Suprapubic skin (tissue), 4 donors: ENCODE measurements at regions not wholly inside any gene's neighbourhood (a gene's known extent, or its start where the extent isn't known, plus 50 kb on each side); places are given as distances from the start of the nearest gene placed in this dataset.

Source experiments
- DNase-seq, 2 donors: peaks; one replicate each; pipeline ENCODE4 v3.0.0-alpha.2; 2019; ENCODE audit warnings: low spot score in 2 of 2
- H3K27ac ChIP-seq: fragments of 200-600 bp; sonication (generic); one replicate; pipeline ENCODE4 v1.5.1; 2019
- H3K27me3 ChIP-seq: fragments of 200-600 bp; sonication (generic); one replicate; pipeline ENCODE4 v1.5.1; 2019
- H3K36me3 ChIP-seq: fragments of 200-600 bp; sonication (generic); one replicate; pipeline ENCODE4 v1.5.1; 2019
- H3K4me1 ChIP-seq: fragments of 200-600 bp; sonication (generic); one replicate; pipeline ENCODE4 v1.5.1; 2019
- H3K4me3 ChIP-seq: fragments of 200-600 bp; sonication (generic); one replicate; pipeline ENCODE4 v1.5.1; 2019; ENCODE audit warnings: mild to moderate bottlenecking
- H3K9me3 ChIP-seq: fragments of 200-600 bp; sonication (generic); one replicate; pipeline ENCODE4 v1.5.1; 2019
- EP300 ChIP-seq: sonication (generic); formaldehyde crosslinking; IDR thresholded peaks from one replicate; pipeline ENCODE4 v1.6.1; 2017; ENCODE audit warnings: antibody characterized with exemption
- POLR2A ChIP-seq, 2 donors: fragments of 450-650 bp; IDR thresholded peaks; one replicate each; pipeline ENCODE4 v1.6.1; 2017; ENCODE audit warnings: antibody characterized with exemption in 2 of 2, mild to moderate bottlenecking in 2 of 2, moderate library complexity in 2 of 2
- POLR2AphosphoS5 ChIP-seq, 3 donors: sonication (generic); formaldehyde crosslinking; IDR thresholded peaks; one replicate each; pipeline ENCODE4 v1.6.1; 2017; ENCODE audit warnings: antibody characterized with exemption in 3 of 3
- WGBS: methylation state at CpG from one replicate; pipeline ENCODE4 v1.1.5; 2018; 5-methylcytosine and 5-hydroxymethylcytosine counted together
- TF ChIP-seq, protein P1 (sequence below), 2 donors: fragments of 200-600 bp in 1 of 2; fragments of 450-650 bp in 1 of 2; sonication (generic) in 1 of 2; IDR thresholded peaks; one replicate each; pipeline ENCODE4 v1.5.1; 2016 to 2019; ENCODE audit warnings: antibody characterized with exemption in 2 of 2, mild to moderate bottlenecking in 1 of 2, moderate library complexity in 1 of 2

DNA sequence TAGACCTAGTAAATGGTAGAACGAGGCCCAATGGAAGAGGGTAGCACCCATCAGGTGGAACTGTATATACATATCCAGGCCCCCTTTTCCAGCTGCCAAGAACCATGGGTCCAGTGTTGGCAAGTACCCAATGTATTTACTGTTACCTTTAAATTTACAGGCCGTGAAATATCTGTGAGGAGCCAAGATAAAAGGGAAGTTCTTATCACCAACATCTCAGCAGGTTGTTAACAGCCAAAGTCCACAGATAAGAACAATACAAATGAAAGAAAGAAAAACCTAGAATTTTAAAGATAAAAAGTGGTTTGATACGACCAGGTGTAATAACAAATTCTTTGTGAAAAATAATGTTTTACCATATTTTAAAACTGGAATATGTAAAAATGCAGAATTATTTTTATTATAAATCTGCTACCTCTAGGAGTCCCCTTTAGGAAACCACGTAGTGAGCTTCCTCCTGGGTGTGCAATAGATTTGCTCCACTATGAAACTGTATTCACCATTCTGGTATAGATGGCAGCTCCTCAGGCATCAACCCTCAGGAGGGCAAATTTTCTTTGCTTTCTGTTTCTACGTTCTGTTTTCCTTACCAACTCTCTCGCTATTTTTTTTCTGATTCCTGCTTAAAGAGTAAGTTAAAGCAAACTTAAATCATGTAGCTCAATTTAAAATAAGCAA lies 292.2 kb upstream of the SLC10A2 start:
- H3K27ac ChIP-seq, result no peak overlapping the region
- WGBS, result 67% methylated on average over 6 of the region's 6 CpGs
- TF ChIP-seq POLR2A (IDR thresholded peaks at IDR 0.05) (no peak), EP300 (no peak), POLR2AphosphoS5 (IDR thresholded peaks at IDR 0.05) (no peak)
- TF ChIP-seq, protein P1, sequence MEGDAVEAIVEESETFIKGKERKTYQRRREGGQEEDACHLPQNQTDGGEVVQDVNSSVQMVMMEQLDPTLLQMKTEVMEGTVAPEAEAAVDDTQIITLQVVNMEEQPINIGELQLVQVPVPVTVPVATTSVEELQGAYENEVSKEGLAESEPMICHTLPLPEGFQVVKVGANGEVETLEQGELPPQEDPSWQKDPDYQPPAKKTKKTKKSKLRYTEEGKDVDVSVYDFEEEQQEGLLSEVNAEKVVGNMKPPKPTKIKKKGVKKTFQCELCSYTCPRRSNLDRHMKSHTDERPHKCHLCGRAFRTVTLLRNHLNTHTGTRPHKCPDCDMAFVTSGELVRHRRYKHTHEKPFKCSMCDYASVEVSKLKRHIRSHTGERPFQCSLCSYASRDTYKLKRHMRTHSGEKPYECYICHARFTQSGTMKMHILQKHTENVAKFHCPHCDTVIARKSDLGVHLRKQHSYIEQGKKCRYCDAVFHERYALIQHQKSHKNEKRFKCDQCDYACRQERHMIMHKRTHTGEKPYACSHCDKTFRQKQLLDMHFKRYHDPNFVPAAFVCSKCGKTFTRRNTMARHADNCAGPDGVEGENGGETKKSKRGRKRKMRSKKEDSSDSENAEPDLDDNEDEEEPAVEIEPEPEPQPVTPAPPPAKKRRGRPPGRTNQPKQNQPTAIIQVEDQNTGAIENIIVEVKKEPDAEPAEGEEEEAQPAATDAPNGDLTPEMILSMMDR (IDR thresholded peaks at IDR 0.05), result no peak
- no peaks in the 10 kb centered on the region for H3K36me3 ChIP-seq
- DNase-seq, result no peak
- no peaks in the 10 kb centered on the region for H3K9me3 ChIP-seq
- H3K4me3 ChIP-seq, result no peak overlapping the region
- H3K4me1 ChIP-seq, result no peaks in the 10 kb centered on the region
- H3K27me3 ChIP-seq, result no peaks in the 10 kb centered on the region

DNA sequence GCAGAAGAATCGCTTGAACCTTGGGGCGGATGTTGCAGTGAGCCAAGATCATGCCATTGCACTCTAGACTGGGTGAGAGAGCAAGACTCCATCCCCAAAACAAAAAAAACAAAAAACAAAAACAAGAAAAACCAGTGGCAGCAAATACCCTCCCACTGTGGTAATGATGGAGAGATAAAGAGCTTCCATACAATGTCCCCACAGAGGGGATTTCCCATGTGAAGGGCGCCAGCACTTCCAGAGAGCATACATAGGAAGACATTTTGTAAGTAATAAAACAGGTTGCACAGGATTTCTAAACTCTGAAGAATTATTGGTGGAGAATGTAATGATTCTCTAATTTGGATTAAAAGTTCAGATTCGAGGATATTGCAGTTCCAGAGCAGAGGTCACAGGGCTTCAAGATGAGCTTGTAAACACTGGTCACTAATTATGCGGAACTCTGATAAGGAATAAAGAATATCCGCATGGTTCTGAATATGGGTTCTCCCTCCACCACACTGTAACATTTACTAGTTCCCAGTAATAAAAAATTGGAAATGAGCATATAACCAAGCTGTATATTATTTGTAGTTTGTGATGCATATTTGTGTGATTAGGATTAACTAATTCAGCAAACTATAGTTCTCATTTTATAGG lies 290.1 kb upstream of the SLC10A2 start:
- Histone ChIP-seq H3K36me3 (no peaks in the 10 kb centered on the region), H3K4me1 (no peaks in the 10 kb centered on the region), H3K9me3 (no peaks in the 10 kb centered on the region), H3K4me3 (no peak overlapping the region), H3K27ac (no peak overlapping the region), H3K27me3 (no peaks in the 10 kb centered on the region)
- TF ChIP-seq EP300 (no peak), POLR2AphosphoS5 (IDR thresholded peaks at IDR 0.05) (no peak), POLR2A (IDR thresholded peaks at IDR 0.05) (no peak)
- TF ChIP-seq, protein P1 (IDR thresholded peaks at IDR 0.05), result no peak
- DNase-seq, result no peak
- 85% methylated on average over 6 of the region's 6 CpGs for WGBS

DNA sequence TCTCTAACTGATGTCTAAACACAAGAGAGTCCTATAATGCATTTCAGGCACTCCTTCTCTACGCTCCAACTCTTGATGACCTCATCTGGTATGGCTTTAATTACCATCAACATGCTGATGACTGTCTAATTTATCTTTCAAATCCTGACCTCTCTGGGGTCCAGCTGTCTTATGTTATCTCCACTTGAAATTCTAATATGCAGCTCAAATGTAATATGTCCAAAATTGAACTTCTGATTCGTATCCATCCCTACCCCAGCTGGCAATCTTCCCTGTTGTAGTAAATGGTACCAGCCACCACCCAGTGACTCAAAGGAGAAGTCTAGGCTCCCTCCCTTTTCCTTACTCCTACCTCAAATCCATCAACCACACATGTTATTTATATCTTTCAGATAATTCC lies 288.0 kb upstream of the SLC10A2 start:
- Histone ChIP-seq H3K4me3 (no peak overlapping the region), H3K4me1 (no peaks in the 10 kb centered on the region), H3K27ac (no peak overlapping the region), H3K9me3 (no peaks in the 10 kb centered on the region), H3K27me3 (no peaks in the 10 kb centered on the region), H3K36me3 (no peaks in the 10 kb centered on the region)
- 45% methylated on average over 2 of the region's 2 CpGs for WGBS
- no peak for DNase-seq
- TF ChIP-seq EP300, result no peak
- TF ChIP-seq POLR2A (IDR thresholded peaks at IDR 0.05), result no peak
- TF ChIP-seq, protein P1 (IDR thresholded peaks at IDR 0.05), result no peak
- TF ChIP-seq POLR2AphosphoS5 (IDR thresholded peaks at IDR 0.05), result no peak

DNA sequence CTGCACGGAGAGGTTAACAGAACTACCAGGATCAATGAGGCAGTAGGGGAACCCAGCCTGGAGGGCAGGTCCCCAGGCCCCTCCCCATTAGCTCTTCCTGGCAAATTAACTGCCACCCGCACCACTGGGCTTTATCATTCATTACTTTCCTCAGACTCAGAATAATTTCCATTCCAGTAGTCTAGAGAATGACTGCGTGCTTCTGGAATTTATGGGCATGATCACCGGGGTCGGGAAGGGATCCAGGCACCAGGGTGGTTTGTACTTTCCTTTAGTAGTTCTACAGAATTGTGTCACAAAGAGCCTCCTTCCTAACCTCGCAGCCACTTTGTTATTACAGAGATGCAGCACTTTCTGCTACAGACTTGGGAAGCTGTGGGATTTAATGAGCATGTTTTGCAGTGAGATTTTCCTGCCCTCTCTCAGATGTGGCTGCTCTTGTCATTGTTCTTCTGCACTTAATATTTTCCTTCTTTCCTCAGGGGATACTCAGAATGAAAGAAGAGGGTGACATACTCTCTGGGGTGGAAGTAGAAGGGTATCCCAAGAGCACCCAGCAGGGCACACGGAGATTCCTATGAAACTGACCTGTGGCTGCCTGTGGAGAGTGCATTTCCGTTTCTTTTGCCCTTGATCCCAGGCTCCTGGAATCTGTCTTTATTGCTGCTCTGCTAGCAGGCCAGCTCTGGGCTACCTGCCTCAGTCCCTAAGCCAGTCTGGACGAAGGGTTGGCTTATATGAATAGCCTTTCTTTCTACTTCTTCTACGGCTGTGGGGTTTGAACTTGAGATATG lies 285.0 kb upstream of the SLC10A2 start:
- DNase-seq, result no peak
- TF ChIP-seq POLR2AphosphoS5 (IDR thresholded peaks at IDR 0.05), result no peak
- no peak for TF ChIP-seq POLR2A (IDR thresholded peaks at IDR 0.05)
- Histone ChIP-seq H3K9me3 (no peaks in the 10 kb centered on the region), H3K27ac (no peak overlapping the region), H3K4me1 (no peaks in the 10 kb centered on the region), H3K27me3 (no peaks in the 10 kb centered on the region), H3K4me3 (no peak overlapping the region), H3K36me3 (no peaks in the 10 kb centered on the region)
- 31% methylated on average over 9 of the region's 10 CpGs for WGBS

DNA sequence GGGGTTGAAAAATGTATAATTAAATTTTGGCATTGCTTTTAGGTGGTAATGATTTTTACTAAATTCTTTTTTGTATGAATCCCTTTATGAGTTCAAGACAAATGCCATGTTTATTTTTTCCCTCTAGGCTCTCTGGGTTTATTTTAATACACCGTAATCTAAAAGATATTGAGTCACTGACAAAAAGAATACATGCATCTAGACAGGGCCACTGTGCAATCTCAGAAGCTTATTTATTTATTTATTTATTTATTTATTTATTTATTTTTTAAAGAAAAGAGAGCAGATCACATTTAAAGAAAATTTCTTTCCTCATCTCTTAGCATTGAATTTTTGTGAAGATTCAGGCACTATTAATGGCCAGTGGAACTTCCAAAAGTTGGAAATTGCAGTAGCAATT lies 283.9 kb upstream of the SLC10A2 start:
- Histone ChIP-seq H3K36me3 (no peaks in the 10 kb centered on the region), H3K27me3 (no peaks in the 10 kb centered on the region), H3K4me3 (no peak overlapping the region), H3K4me1 (no peaks in the 10 kb centered on the region), H3K27ac (no peak overlapping the region), H3K9me3 (no peaks in the 10 kb centered on the region)
- no peak for DNase-seq
- TF ChIP-seq, protein P1 (IDR thresholded peaks at IDR 0.05), result no peak
- TF ChIP-seq POLR2AphosphoS5 (IDR thresholded peaks at IDR 0.05) (no peak), EP300 (no peak), POLR2A (IDR thresholded peaks at IDR 0.05) (no peak)
- WGBS, result 57% methylated on average over 1 of the region's 1 CpG
